Loucy (cell line): ENCODE measurements at regions not wholly inside any gene's neighbourhood (a gene's known extent, or its start where the extent isn't known, plus 50 kb on each side); places are given as distances from the start of the nearest gene placed in this dataset.

Experiments used
- H2AFZ ChIP-seq: fragments of 200-600 bp; sonication (generic); 2 replicates; pipeline ENCODE4 v1.6.0; 2016; ENCODE audit warnings: antibody characterized with exemption, mild to moderate bottlenecking, low read length, moderate library complexity
- H3F3A ChIP-seq: fragments of 200-600 bp; 2 replicates; pipeline ENCODE4 v1.6.0; 2016; ENCODE audit warnings: antibody characterized with exemption, low read depth, mild to moderate bottlenecking
- H3K27me3 ChIP-seq: fragments of 200-600 bp; sonication (generic); 2 replicates; pipeline ENCODE4 v1.6.1; 2014; ENCODE audit warnings: low read length, mild to moderate bottlenecking; ENCODE audit not compliant: insufficient read depth, poor library complexity, severe bottlenecking
- H3K36me3 ChIP-seq: fragments of 200-600 bp; sonication (generic); 2 replicates; pipeline ENCODE4 v1.6.1; 2016; ENCODE audit warnings: low read length; ENCODE audit not compliant: insufficient read depth
- H3K4me1 ChIP-seq: fragments of 200-600 bp; sonication (generic); 2 replicates; pipeline ENCODE4 v1.5.1; 2014; ENCODE audit warnings: low read length, mild to moderate bottlenecking; ENCODE audit not compliant: insufficient read depth, poor library complexity, severe bottlenecking
- H3K4me2 ChIP-seq: fragments of 200-600 bp; sonication (generic); 2 replicates; pipeline ENCODE4 v1.6.0; 2014; ENCODE audit warnings: antibody characterized with exemption, low read length, low read depth, mild to moderate bottlenecking; ENCODE audit not compliant: poor library complexity, severe bottlenecking
- H3K4me3 ChIP-seq: fragments of 200-600 bp; sonication (generic); 2 replicates; pipeline ENCODE4 v1.5.1; 2014; ENCODE audit warnings: low read length, mild to moderate bottlenecking, mixed read lengths; ENCODE audit not compliant: poor library complexity, severe bottlenecking
- H3K79me2 ChIP-seq: fragments of 200-600 bp; sonication (generic); 2 replicates; pipeline ENCODE4 v1.6.1; 2014; ENCODE audit warnings: low read length; ENCODE audit not compliant: insufficient read depth
- H3K9ac ChIP-seq: fragments of 200-600 bp; sonication (generic); 2 replicates; pipeline ENCODE4 v1.6.0; 2014; ENCODE audit warnings: mild to moderate bottlenecking, low read depth, low read length, moderate library complexity; ENCODE audit not compliant: poor library complexity, severe bottlenecking
- H3K9me2 ChIP-seq: fragments of 200-600 bp; sonication (generic); replicated peaks from 2 replicates; pipeline ENCODE4 v1.6.1; 2016; ENCODE audit warnings: low read depth, low read length, mixed read lengths
- H3K9me3 ChIP-seq: fragments of 200-600 bp; sonication (generic); 2 replicates; pipeline ENCODE4 v1.6.1; 2014; ENCODE audit warnings: mild to moderate bottlenecking, antibody characterized with exemption, low read length, low read depth; ENCODE audit not compliant: insufficient read depth
- H4K20me1 ChIP-seq: fragments of 200-600 bp; sonication (generic); 2 replicates; pipeline ENCODE4 v1.6.0; 2014; ENCODE audit warnings: antibody characterized with exemption, low read length, mild to moderate bottlenecking; ENCODE audit not compliant: insufficient read depth, poor library complexity, severe bottlenecking
- EZH2phosphoT487 ChIP-seq: fragments of 200-600 bp; IDR thresholded peaks from 2 replicates; pipeline ENCODE4 v1.6.1; 2018; ENCODE audit warnings: antibody characterized with exemption, mild to moderate bottlenecking, moderate library complexity, borderline replicate concordance
- TF ChIP-seq, protein P1 (sequence below): fragments of 200-600 bp; sonication (generic); conservative IDR thresholded peaks from 2 replicates; pipeline ENCODE4 v1.5.1; 2014; ENCODE audit warnings: mild to moderate bottlenecking, antibody characterized with exemption, low read length

DNA sequence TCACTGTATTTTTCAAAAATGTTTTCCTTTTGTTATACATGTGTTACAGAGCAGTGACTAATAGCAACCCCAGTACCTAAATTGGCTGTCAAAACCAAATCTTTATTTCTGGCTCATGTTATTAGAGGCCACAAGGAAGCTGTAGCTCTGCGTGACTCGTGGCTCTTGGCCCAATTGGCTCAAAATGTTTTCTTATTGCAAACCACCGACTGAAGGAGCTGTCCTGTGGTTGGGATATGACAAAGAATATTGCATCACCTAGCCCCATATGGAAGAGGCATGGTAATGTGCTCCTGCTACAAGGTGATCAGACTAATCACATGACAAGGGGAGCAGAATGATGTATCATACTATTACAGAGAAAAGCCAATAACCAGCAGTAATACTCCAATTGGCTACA, 1058.5 kb downstream of the CBLN2 start:
- H3K9me3 ChIP-seq: no peaks in the 10 kb centered on the region
- H4K20me1 ChIP-seq: no peaks in the 10 kb centered on the region
- no peak overlapping the region for H3K4me3 ChIP-seq
- no peaks in the 10 kb centered on the region for H3F3A ChIP-seq
- H3K36me3 ChIP-seq: no peaks in the 10 kb centered on the region
- no peaks in the 10 kb centered on the region for H3K9me2 ChIP-seq
- H2AFZ ChIP-seq: no peak overlapping the region
- no peaks in the 10 kb centered on the region for H3K27me3 ChIP-seq
- H3K4me2 ChIP-seq: no peak overlapping the region
- TF ChIP-seq, protein P1, sequence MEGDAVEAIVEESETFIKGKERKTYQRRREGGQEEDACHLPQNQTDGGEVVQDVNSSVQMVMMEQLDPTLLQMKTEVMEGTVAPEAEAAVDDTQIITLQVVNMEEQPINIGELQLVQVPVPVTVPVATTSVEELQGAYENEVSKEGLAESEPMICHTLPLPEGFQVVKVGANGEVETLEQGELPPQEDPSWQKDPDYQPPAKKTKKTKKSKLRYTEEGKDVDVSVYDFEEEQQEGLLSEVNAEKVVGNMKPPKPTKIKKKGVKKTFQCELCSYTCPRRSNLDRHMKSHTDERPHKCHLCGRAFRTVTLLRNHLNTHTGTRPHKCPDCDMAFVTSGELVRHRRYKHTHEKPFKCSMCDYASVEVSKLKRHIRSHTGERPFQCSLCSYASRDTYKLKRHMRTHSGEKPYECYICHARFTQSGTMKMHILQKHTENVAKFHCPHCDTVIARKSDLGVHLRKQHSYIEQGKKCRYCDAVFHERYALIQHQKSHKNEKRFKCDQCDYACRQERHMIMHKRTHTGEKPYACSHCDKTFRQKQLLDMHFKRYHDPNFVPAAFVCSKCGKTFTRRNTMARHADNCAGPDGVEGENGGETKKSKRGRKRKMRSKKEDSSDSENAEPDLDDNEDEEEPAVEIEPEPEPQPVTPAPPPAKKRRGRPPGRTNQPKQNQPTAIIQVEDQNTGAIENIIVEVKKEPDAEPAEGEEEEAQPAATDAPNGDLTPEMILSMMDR: no peak
- no peak for TF ChIP-seq EZH2phosphoT487
- no peak overlapping the region for H3K9ac ChIP-seq
- H3K79me2 ChIP-seq: no peaks in the 10 kb centered on the region
- no peaks in the 10 kb centered on the region for H3K4me1 ChIP-seq

DNA sequence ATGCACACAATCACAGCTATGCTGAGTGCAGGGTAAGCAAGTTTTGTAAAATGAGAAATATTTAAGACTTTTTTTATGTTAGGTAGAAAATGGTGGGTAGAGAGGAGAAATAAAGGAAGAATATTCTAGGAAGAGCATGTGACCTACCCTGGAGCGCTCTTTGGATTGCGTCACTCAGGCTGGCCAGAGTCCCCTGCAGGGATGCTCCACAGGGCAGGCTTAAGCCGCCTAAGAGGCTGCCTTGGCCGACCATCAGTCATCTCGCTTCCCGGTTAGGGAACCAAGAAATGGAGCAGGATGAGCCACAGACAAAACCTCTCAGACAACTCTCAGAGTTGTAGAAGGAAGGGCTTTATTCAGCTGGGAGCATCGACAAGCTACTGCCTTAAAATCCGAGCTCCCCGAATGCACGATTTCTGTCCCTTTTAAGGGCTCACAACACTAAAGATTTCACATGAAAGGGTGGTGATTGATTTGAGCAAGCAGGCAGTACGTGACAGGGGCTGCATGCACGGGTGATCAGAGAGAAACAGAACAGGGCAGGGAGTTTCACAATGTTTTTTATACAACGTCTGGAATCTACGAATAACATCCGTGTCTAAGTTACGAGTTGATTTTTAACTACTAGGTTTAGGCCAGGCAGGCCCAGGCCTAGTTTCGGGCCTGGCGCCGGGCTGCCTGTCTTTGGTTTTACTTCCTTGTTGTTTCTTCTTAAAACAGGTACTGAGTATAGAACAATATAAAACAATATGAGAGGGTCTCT, 1072.0 kb downstream of the CBLN2 start:
- no peaks in the 10 kb centered on the region for H3K9me2 ChIP-seq
- no peak overlapping the region for H2AFZ ChIP-seq
- H3K9ac ChIP-seq: no peak overlapping the region
- H3K9me3 ChIP-seq: no peaks in the 10 kb centered on the region; the same call in 1 of the 2 replicates
- H3K36me3 ChIP-seq: no peaks in the 10 kb centered on the region
- H3K27me3 ChIP-seq: no peaks in the 10 kb centered on the region
- TF ChIP-seq, protein P1: no peak
- H3F3A ChIP-seq: no peaks in the 10 kb centered on the region
- H3K4me2 ChIP-seq: no peak overlapping the region
- H4K20me1 ChIP-seq: no peaks in the 10 kb centered on the region
- H3K4me1 ChIP-seq: no peaks in the 10 kb centered on the region
- no peaks in the 10 kb centered on the region for H3K79me2 ChIP-seq
- no peak overlapping the region for H3K4me3 ChIP-seq

DNA sequence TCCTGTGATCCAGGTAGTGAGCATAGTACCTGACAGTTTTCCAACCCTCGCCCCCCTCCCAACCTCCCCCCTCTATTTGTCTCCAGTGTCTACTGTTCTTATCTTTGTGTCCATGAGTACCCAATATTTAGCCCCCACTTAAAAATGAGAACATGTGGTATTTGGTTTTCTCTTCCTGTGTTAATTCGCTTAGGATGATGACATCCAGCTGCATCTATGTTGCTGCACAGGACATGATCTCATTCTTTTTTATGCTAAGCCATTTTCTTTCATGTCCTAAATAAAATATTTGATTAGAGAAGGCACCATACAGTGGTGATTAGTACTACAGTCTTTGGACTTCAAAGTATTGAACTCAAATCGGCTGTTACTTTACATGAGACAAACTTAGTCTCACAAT, 1087.9 kb downstream of the CBLN2 start:
- Histone ChIP-seq H3F3A (no peaks in the 10 kb centered on the region), H3K4me3 (no peak overlapping the region), H4K20me1 (no peaks in the 10 kb centered on the region), H2AFZ (no peak overlapping the region), H3K4me2 (no peak overlapping the region), H3K9me3 (no peaks in the 10 kb centered on the region), H3K4me1 (no peaks in the 10 kb centered on the region), H3K27me3 (no peaks in the 10 kb centered on the region), H3K36me3 (no peaks in the 10 kb centered on the region), H3K79me2 (no peaks in the 10 kb centered on the region), H3K9ac (no peak overlapping the region), H3K9me2 (no peaks in the 10 kb centered on the region)
- no peak for TF ChIP-seq EZH2phosphoT487
- TF ChIP-seq, protein P1: no peak
